22Rv1 (cell line): ENCODE measurements at regions not wholly inside any gene's neighbourhood (a gene's known extent, or its start where the extent isn't known, plus 50 kb on each side); places are given as distances from the start of the nearest gene placed in this dataset.

Experiments
- H3K27ac ChIP-seq: fragments of 450-650 bp; 2 replicates; pipeline ENCODE4 v1.5.1; 2017
- CTCF ChIP-seq: fragments of 450-650 bp; IDR thresholded peaks from 2 replicates; pipeline ENCODE4 v1.5.1; 2017; ENCODE audit warnings: mild to moderate bottlenecking
- ZFX ChIP-seq: fragments of 450-650 bp; IDR thresholded peaks from 2 replicates; pipeline ENCODE4 v1.6.1; 2017; ENCODE audit warnings: antibody characterized with exemption, borderline replicate concordance

- TF ChIP-seq ZFX (no peak), CTCF (no peak)
- H3K27ac ChIP-seq = no peak overlapping the region
Observed at GRCh38 chr16:85413691-85414663, 199.1 kb upstream of the GSE1 start.

GRCh38 chr16:85415196-85416090 lies 197.7 kb upstream of the GSE1 start:
- TF ChIP-seq ZFX (no peak), CTCF (no peak)
- no peak overlapping the region for H3K27ac ChIP-seq

- TF ChIP-seq ZFX (no peak), CTCF (peak; percentile 89)
- H3K27ac ChIP-seq = no peak overlapping the region
Observed at GRCh38 chr16:85416228-85417109, 196.7 kb upstream of the GSE1 start.

GRCh38 chr16:85417156-85417860 lies 195.8 kb upstream of the GSE1 start:
- TF ChIP-seq ZFX = no peak
- TF ChIP-seq CTCF = no peak
- H3K27ac ChIP-seq = no peak overlapping the region

GRCh38 chr16:85418978-85419491 lies 194.1 kb upstream of the GSE1 start:
- peak; percentile 23 for TF ChIP-seq CTCF
- no peak for TF ChIP-seq ZFX
- no peak overlapping the region for H3K27ac ChIP-seq
